GM12875 (cell line): ENCODE measurements at regions not wholly inside any gene's neighbourhood (a gene's known extent, or its start where the extent isn't known, plus 50 kb on each side); places are given as distances from the start of the nearest gene placed in this dataset.

Experiments used
- H3K4me3 ChIP-seq: one replicate; pipeline ENCODE4 v1.5.1; 2011; ENCODE audit warnings: low read depth, low read length, control low read depth
- TF ChIP-seq, protein P1 (sequence below): IDR thresholded peaks from 2 replicates; pipeline ENCODE4 v1.5.1; 2011; ENCODE audit warnings: low read depth, mild to moderate bottlenecking, control low read depth, inconsistent platforms, low read length, moderate library complexity, borderline replicate concordance; ENCODE audit not compliant: insufficient read depth

- TF ChIP-seq, protein P1, sequence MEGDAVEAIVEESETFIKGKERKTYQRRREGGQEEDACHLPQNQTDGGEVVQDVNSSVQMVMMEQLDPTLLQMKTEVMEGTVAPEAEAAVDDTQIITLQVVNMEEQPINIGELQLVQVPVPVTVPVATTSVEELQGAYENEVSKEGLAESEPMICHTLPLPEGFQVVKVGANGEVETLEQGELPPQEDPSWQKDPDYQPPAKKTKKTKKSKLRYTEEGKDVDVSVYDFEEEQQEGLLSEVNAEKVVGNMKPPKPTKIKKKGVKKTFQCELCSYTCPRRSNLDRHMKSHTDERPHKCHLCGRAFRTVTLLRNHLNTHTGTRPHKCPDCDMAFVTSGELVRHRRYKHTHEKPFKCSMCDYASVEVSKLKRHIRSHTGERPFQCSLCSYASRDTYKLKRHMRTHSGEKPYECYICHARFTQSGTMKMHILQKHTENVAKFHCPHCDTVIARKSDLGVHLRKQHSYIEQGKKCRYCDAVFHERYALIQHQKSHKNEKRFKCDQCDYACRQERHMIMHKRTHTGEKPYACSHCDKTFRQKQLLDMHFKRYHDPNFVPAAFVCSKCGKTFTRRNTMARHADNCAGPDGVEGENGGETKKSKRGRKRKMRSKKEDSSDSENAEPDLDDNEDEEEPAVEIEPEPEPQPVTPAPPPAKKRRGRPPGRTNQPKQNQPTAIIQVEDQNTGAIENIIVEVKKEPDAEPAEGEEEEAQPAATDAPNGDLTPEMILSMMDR: no peak
Observed at GRCh38 chr1:87495147-87495546, 166.5 kb downstream of the LMO4 start.

GRCh38 chr1:87495870-87496269, 167.2 kb downstream of the LMO4 start:
- TF ChIP-seq, protein P1: no peak
- no peak overlapping the region for H3K4me3 ChIP-seq

More at GRCh38 chr1:87495147-87495546, 166.5 kb downstream of the LMO4 start:
- no peak overlapping the region for H3K4me3 ChIP-seq

DNA sequence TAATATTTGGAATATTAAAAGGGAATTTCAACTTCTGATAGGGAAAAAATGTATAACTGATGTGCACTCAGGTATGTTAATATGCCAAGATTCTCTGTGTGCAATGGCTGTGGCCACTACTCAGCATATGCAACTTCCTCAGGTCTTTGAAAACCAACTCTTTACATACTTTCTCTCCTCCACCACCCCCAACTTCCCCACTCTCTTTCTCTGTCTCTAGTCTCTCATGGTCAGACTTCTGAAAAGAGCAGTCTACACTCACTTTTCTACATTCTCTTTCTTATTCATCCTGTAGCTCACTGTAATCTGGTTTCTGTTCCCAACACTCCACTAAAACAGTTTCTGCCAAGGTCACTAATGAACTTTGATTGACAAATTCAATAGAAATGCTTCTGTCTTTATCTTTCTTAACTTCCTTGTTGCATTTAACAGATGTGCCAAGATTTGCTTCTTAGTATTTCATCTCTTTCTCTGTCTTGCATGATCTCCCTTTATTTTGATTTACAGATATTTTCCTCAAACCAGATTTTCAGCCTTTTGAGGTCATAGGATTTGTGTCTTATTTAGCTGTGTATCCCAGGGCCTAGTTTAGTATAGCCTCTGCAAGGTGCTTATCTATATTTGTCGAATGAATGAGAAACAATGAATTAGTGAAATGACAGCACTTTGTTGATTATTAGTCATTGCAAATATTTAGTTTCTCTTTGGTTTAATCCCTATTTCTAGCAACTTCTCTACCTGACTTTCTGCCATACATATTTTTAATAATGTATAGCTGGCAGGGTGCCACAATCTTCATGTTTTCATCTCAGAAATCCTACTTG, 168.9 kb downstream of the LMO4 start:
- no peak overlapping the region for H3K4me3 ChIP-seq
- TF ChIP-seq, protein P1: no peak

GRCh38 chr1:87501738-87502137, 173.1 kb downstream of the LMO4 start:
- TF ChIP-seq, protein P1: no peak
- H3K4me3 ChIP-seq: no peak overlapping the region

DNA sequence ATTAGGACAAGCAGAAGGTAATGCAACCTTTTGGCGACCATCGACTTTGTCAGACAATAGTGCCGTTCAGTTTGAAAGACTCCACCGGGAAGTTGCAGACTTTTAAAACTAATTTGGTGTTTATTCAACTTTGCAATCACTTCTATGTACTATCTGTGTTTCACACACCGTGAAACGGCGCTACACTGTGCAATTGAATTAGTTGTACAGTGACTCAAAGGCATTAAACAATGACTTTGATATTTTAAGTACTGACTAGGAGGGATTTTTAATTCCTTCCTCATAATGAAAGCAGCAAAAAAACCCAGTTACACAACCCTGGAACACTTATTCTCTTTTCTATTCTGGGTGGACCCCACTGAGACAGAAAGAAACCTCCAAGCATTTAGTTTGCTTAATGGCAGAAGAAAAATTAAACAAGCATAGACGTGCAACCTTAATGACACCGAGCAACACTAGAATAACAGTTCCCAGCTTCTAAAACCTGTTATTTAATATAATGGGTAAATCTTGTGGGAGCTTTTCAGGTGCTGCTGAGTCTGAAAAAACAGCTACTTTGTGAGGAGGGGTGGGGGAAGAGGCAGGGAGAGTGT, 176.8 kb downstream of the LMO4 start:
- no peak overlapping the region for H3K4me3 ChIP-seq
- TF ChIP-seq, protein P1: no peak

- H3K4me3 ChIP-seq: no peak overlapping the region
- TF ChIP-seq, protein P1: no peak
Observed at GRCh38 chr1:87506147-87506546, 177.5 kb downstream of the LMO4 start.
